ENCODE measurements at regions not wholly inside any gene's neighbourhood (a gene's known extent, or its start where the extent isn't known, plus 50 kb on each side); places are given as distances from the start of the nearest gene placed in this dataset.

GRCh38 chr11:80944758-80945157 lies 1503.9 kb upstream of the TENM4 start:
- TF ChIP-seq CTCF (conservative IDR thresholded peaks at IDR 0.05; ENCODE audit: low read depth, low read length) (no peak), EZH2phosphoT487 (IDR thresholded peaks at IDR 0.05; ENCODE audit: borderline replicate concordance, low read length) (no peak), EZH2 (IDR thresholded peaks at IDR 0.05; ENCODE audit: low read length, unreplicated experiment) (no peak)

Data from PC-3 (cell line).